HG03135 (cell line): ENCODE measurements at regions not wholly inside any gene's neighbourhood (a gene's known extent, or its start where the extent isn't known, plus 50 kb on each side); places are given as distances from the start of the nearest gene placed in this dataset.
A peak's percentile ranks its signal among the peaks of the same experiment; 100 is the strongest.

Source experiments
- ATAC-seq: cut with Tn5 transposase; IDR thresholded peaks from one replicate; pipeline ENCODE4 v1.9.1; 2021; ENCODE audit warnings: mild to moderate bottlenecking, moderate library complexity; ENCODE audit not compliant: unreplicated experiment

- no peak for ATAC-seq
Observed at GRCh38 chr2:126515471-126515870, 140.5 kb upstream of the GYPC start.

- no peak for ATAC-seq
Observed at GRCh38 chr2:126518196-126518595, 137.8 kb upstream of the GYPC start.

DNA sequence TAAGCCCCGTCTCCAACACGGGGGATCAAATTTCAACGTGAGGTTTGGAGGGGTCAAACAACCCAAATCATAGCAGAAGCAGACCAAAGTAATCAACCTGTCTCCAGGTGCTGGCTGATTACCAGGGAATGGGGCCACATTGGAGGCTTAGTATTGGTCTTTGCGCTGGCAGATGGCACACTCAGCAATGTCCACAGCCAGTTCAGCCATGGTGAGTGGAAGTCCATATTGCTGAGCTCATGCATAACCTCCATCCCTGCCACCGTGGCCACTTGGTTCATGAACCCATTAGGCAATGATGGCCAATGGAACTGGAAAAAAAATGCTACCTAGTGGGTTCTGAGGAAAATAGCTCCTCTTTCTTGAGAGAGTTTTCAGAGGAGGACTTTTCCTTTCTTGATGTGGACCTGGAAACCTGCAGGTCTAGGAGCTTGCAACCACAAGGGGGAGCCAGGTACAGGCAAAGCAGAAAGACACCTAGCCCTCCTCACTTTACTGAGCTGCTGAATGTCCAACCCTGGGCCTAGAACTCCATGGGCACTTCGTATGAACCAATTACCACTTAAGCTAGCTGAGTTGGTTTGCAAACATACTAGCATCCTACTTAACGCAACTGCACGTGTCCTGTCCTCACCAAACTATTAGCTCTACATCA is 128.0 kb upstream of the GYPC start:
- peak; percentile 73 for ATAC-seq

DNA sequence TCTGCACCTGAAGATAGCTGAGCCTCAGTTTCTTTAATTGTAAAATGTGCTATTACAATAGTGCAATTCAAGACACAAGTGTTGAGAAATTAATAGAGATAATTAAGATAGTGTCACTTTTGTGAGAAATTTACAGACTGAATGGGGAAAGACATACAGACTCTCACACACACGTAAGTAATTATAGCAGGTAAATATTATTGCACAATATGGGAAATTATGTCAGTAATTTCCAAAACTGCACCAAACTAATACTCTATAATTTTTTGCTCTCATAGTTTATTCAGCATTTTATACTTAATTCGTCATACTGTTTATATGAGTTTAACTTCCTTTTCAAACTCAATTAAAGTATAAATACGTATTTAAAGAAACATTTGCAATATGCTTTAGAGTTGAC is 124.9 kb upstream of the GYPC start:
- no peak for ATAC-seq

DNA sequence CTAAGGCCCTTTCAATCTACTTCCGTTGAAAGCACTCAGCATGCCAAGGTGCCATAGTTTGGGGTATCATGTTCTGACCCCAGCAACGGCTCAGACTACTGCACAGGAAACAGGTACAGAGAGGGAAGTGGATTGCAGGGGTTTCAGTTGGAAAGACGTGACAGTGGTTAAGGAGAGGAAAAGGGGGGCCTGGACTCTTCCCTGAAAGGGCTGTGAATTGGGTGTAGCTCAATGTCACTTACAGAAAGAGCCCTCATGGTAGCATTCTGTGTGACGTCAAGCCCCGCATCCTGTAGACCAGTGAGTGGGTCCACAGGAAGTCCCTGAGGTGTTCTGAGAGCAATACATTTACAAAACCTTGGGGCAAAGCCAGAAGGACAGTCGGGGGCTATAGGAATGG is 121.5 kb upstream of the GYPC start:
- no peak for ATAC-seq

GRCh38 chr2:126535408-126535807 is 120.5 kb upstream of the GYPC start:
- no peak for ATAC-seq

DNA sequence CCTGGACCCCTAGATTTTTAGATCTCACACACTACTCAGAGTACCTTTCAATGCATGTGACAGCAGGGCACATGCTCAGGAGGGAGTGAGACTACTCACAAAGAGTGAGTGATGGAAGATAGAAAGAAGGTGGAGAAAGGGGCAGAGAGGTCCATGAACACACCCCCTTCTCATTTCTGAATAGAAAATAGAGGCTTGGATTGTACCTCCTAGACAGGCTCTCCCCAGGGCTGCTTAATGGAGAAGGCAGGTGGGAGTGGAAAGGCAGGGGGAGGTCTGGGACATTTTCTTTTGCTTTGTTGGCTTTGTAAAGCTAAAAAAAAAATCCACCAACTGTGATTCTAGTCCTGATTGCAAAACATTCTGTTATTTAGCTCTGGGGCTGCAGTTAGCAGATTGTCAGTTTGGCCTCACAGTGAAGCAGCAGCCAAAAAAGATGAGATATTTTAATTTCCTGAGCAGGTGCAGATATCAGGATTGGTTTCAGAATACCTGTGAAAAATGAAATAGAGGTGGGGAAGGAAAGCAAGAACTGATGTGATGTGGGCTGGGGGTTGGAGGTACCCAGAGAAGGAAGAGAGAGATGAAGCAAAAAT is 119.3 kb upstream of the GYPC start:
- no peak for ATAC-seq

DNA sequence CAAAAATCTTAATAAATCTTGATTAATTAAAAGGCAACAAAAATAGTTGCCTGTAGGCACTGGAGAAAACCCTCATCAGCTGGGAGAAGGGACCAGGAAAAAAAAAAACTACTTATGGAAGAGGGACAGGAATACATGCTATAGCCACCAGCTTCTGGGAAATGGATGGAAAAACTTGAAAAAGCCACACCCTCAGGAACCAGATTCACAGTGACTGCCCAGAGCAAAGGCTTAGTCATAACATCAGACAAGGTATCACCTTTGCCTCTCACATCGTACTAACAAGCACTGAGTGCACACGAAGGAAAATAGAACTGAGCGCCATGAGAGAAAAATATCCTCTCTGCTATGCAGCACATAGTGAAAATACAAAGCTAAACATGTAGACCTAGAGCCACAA is 116.9 kb upstream of the GYPC start:
- ATAC-seq: no peak

GRCh38 chr2:126542247-126542646 is 113.7 kb upstream of the GYPC start:
- ATAC-seq: no peak

- ATAC-seq: no peak
Observed at GRCh38 chr2:126543081-126543480, 112.9 kb upstream of the GYPC start.

DNA sequence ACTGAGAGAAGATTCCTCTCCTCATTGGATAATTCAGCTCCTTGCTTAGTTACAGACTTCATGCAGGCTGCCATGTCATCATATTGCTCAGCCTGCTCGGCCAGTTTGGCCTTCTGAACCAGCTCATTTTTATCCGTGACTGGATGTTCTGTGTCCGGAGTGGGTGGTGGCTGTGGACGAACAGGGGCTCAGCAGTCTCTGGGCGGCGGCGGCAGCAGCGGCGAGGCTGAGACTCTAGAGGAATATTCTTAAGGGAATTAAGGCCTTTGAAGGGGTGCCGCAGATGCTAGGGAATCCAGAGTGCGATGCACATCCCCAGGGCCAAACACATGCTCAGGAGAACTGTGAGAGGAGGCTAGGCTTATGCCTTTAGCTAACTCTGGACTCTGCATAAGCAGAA is 97.9 kb upstream of the GYPC start:
- ATAC-seq: no peak

- ATAC-seq: no peak
Observed at GRCh38 chr2:126568734-126569133, 87.2 kb upstream of the GYPC start.

- ATAC-seq: no peak
Observed at GRCh38 chr2:126571403-126571802, 84.6 kb upstream of the GYPC start.

GRCh38 chr2:126575631-126576030 is 80.3 kb upstream of the GYPC start:
- no peak for ATAC-seq

DNA sequence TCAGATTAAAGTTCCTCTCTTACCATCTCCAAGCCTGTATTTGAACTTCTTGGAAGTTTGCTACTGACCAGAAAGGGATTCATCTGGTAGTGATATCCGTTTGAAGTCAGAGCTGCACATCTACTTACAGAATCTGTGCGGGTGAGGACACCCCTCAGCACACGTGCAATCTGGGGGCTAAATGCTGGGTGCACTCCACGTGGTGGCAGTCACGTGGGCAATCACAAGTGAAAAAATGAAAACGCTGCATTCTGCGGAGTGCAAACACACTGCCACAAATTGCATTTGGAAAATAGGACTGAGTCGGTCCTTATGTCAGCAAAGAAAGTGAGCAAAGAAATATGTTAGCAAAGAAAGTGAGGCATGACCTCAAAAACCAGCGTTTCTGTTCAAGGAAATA is 76.1 kb upstream of the GYPC start:
- ATAC-seq: no peak

DNA sequence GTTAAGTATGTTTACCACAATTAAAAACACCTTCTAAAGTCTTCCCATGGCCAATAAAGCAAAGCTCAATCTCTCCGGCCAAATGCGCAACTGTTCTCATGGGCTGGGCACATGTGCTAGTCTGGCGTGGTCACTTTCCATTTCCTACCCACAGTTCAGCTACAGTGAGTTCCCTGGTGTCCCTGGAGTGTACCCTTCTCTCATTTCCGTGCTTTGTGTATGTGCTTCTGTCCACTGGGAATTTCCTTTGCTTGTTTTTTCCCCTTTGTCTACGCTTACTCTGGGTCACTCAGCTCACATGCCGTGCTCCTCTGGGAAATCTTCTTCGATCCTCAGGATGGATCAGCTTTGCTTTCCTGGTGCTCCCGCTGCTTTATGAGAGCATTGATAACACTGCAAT is 69.6 kb upstream of the GYPC start:
- ATAC-seq: no peak

- ATAC-seq: no peak
Observed at GRCh38 chr2:126599062-126599461, 56.9 kb upstream of the GYPC start.

DNA sequence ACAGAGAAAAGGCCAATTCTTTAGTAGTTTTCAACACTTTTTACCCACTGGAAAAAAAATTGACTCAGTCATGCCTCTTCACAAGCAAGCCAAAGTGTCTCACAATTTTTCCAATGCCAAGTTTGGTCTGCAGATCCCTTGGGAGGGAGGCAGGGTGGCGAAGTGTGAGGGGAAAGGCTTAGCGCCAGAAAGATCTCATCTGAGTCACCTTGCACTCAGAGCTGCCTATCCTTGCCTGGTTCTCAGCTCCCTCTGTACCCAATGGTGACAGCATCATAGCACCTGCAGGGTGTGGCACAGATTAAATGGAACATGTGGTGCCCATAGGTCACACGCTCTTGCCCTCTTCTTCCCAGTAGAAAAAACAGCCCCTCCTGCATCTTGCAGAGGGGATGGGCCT is 55.2 kb upstream of the GYPC start:
- no peak for ATAC-seq

GRCh38 chr2:126602334-126602733 is 53.6 kb upstream of the GYPC start:
- ATAC-seq: no peak
